Smooth muscle cell (in vitro differentiated cells): ENCODE measurements at regions not wholly inside any gene's neighbourhood (a gene's known extent, or its start where the extent isn't known, plus 50 kb on each side); places are given as distances from the start of the nearest gene placed in this dataset.

Experiments
- DNase-seq: peaks from one replicate; lab custom pipeline; 2025; ENCODE audit not compliant: unreplicated experiment; lab: John Stamatoyannopoulos, UW
- H2AFZ ChIP-seq: fragments of 200-600 bp; sonication (generic); 2 replicates; pipeline ENCODE4 v1.6.0; 2016; ENCODE audit warnings: antibody characterized with exemption, low read depth, mild to moderate bottlenecking
- H3F3A ChIP-seq: fragments of 200-600 bp; sonication (generic); 2 replicates; pipeline ENCODE4 v1.6.0; 2017; ENCODE audit warnings: antibody characterized with exemption, low read depth
- H3K27ac ChIP-seq: fragments of 200-600 bp; sonication (generic); 2 replicates; pipeline ENCODE4 v1.5.1; 2016; ENCODE audit warnings: low read depth, mild to moderate bottlenecking
- H3K27me3 ChIP-seq: fragments of 200-600 bp; sonication (generic); 2 replicates; pipeline ENCODE4 v1.6.1; 2016; ENCODE audit warnings: low read depth, mild to moderate bottlenecking
- H3K36me3 ChIP-seq: fragments of 200-600 bp; sonication (generic); 2 replicates; pipeline ENCODE4 v1.5.1; 2016; ENCODE audit warnings: low read depth
- H3K4me1 ChIP-seq: fragments of 200-600 bp; sonication (generic); 2 replicates; pipeline ENCODE4 v1.5.1; 2016; ENCODE audit warnings: low read depth
- H3K4me2 ChIP-seq: fragments of 200-600 bp; sonication (generic); 2 replicates; pipeline ENCODE4 v1.6.0; 2016; ENCODE audit warnings: mild to moderate bottlenecking
- H3K4me3 ChIP-seq: fragments of 200-600 bp; sonication (generic); 2 replicates; pipeline ENCODE4 v1.5.1; 2016; ENCODE audit warnings: mild to moderate bottlenecking
- H3K79me2 ChIP-seq: fragments of 200-600 bp; sonication (generic); 2 replicates; pipeline ENCODE4 v1.6.0; 2016; ENCODE audit warnings: low read depth, mild to moderate bottlenecking
- H3K9ac ChIP-seq: fragments of 200-600 bp; sonication (generic); 2 replicates; pipeline ENCODE4 v1.6.0; 2016; ENCODE audit warnings: low read depth
- H3K9me3 ChIP-seq: fragments of 200-600 bp; sonication (generic); replicated peaks from 2 replicates; pipeline ENCODE4 v1.5.1; 2016; ENCODE audit warnings: low read depth
- H4K20me1 ChIP-seq: fragments of 200-600 bp; sonication (generic); 2 replicates; pipeline ENCODE4 v1.6.0; 2016; ENCODE audit warnings: low read depth
- WGBS: methylation state at CpG from one replicate; pipeline ENCODE4 v1.1.7; 2016; ENCODE audit warnings: low lambda C conversion rate; 5-methylcytosine and 5-hydroxymethylcytosine counted together
- TF ChIP-seq, protein P1 (sequence below): fragments of 200-600 bp; sonication (generic); IDR thresholded peaks from 2 replicates; pipeline ENCODE4 v1.5.1; 2017; ENCODE audit warnings: borderline replicate concordance, mild to moderate bottlenecking, antibody characterized with exemption; ENCODE audit not compliant: insufficient read depth, poor library complexity, severe bottlenecking

DNA sequence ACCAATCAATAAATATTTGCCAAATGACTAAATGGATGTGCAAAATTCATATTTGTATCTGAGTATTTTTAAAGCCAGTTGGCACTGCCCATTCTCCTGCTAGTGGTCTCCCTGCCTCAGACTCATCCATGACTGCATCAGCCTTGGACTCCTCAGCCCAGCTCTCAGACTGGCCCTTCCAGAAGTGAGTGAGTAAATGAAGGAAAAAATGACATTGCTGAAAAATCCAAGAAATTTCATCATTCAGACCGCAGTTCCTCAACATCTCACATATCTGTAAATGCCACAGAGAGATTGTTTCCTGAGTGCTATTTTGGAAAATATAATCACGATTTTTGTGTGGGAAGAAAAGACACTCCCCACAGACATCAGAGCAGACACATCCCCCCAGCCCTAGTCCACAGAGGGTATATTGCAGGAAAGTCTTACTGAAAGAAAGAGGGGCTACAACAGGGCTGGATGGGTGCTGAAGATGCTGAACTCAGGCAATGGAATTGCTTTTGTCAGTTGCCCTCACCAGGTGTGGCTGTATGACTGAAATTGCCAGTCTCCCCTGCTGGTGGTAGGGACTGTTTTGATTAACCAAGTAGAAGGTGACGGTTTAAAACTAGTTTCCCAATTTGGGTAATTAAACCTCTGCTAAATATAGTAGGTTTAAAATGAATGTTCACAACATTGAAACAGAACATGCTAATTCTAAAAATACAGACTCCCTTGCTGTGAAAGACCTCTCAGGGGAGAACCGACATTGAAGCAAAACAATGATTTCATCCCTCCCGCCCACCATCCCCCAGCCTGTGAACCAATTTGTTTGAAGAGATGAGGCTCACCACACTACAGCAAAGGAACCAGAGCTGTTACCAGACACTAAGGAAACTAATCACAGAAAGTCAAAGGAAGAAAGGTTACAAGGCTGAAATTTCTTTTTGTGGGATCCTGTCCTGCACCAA is 158.8 kb downstream of the DEPDC1B start:
- H3K4me1 ChIP-seq: peaks cover 20% of the 10 kb centered on the region

DNA sequence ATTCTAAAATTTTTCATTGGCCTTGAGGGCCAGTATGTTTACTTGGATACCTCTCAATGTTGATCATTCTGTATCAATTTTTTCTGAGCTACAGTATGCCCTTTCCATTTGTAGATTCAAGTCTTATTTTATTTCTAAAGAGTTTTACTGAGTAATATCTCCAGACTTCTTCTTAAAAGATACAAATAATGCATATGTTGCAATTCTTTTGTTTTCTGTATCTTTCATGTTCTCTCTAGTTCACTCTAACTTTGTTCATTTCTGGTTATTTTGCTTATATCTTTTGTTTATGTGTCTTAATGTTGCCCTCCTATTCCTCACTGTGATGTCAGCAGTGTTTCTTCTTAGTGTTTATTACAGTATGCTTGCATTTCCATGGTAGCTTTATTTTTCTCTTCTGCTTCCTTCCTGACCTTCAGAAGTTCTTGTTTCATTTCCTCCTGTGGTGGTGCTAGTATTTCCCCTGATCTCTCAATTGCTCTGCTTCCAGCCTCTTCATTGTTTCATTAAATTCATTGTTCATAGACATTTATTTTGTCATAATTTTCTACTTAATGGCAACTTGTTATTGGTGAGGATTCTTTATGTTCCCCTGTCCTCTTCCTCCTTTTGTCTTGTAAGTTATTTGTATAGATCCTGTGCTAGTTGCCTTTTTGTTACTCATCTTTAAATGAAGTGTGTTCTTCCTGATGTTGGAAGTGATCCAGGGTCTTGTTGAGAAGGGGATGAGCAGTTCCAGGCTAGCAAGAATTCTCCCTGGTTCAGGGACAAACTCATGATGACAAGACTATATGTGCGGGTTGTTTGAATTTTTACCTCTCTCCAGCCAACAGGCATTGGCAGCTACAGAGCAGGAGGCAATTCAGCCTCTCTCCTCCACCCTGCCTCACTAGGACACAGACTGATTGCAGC is 160.8 kb downstream of the DEPDC1B start:
- no peak for DNase-seq
- 86% methylated on average over 1 of the region's 1 CpG for WGBS
- Histone ChIP-seq H3K27ac (peak overlapping the region; percentile 9), H3K27me3 (no peaks in the 10 kb centered on the region), H2AFZ (peak overlapping the region; percentile 60), H3K36me3 (no peaks in the 10 kb centered on the region), H3K79me2 (no peaks in the 10 kb centered on the region), H3K9ac (no peak overlapping the region), H4K20me1 (no peaks in the 10 kb centered on the region), H3F3A (no peaks in the 10 kb centered on the region), H3K4me1 (peaks cover 20% of the 10 kb centered on the region), H3K4me3 (no peak overlapping the region), H3K4me2 (peak overlapping the region; percentile 0), H3K9me3 (no peaks in the 10 kb centered on the region)
- TF ChIP-seq, protein P1, sequence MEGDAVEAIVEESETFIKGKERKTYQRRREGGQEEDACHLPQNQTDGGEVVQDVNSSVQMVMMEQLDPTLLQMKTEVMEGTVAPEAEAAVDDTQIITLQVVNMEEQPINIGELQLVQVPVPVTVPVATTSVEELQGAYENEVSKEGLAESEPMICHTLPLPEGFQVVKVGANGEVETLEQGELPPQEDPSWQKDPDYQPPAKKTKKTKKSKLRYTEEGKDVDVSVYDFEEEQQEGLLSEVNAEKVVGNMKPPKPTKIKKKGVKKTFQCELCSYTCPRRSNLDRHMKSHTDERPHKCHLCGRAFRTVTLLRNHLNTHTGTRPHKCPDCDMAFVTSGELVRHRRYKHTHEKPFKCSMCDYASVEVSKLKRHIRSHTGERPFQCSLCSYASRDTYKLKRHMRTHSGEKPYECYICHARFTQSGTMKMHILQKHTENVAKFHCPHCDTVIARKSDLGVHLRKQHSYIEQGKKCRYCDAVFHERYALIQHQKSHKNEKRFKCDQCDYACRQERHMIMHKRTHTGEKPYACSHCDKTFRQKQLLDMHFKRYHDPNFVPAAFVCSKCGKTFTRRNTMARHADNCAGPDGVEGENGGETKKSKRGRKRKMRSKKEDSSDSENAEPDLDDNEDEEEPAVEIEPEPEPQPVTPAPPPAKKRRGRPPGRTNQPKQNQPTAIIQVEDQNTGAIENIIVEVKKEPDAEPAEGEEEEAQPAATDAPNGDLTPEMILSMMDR: no peak

More for the DNA sequence above, 158.8 kb downstream of the DEPDC1B start:
- TF ChIP-seq, protein P1: no peak
- Histone ChIP-seq H2AFZ (peak overlapping the region; percentile 15), H3K4me3 (peak overlapping the region; percentile 9), H3K27ac (peak overlapping the region; percentile 97), H3F3A (no peaks in the 10 kb centered on the region), H3K9me3 (no peaks in the 10 kb centered on the region), H3K36me3 (no peaks in the 10 kb centered on the region), H3K4me2 (peak overlapping the region; percentile 76), H4K20me1 (no peaks in the 10 kb centered on the region), H3K79me2 (no peaks in the 10 kb centered on the region), H3K27me3 (no peaks in the 10 kb centered on the region), H3K9ac (peak overlapping the region; percentile 87)
- no peak for DNase-seq
- WGBS: 36% methylated on average over 5 of the region's 5 CpGs

DNA sequence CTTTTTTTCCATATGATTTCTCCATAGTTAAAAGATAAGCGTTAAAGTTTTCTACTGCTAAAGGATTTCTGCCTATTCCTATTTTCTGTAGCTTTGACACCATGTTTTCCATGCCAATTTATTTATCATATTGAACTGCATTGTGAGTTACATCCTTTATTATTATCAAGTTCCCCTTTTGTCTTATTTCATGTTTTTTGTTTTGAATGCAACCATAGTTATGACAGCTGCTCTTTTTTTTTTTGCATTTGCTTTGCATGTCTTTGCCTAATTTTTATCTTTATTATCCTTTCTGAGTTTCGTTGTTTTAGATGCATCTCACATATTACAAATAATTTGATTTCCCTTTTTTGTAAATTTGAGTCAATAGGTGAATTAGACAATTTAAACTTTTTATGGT is 161.5 kb downstream of the DEPDC1B start:
- H3K9ac ChIP-seq: no peak overlapping the region
- H3K4me2 ChIP-seq: no peak overlapping the region
- H4K20me1 ChIP-seq: no peaks in the 10 kb centered on the region
- H3K9me3 ChIP-seq: no peaks in the 10 kb centered on the region
- no peak overlapping the region for H3K27ac ChIP-seq
- no peak for DNase-seq
- H3K27me3 ChIP-seq: no peaks in the 10 kb centered on the region
- no peaks in the 10 kb centered on the region for H3F3A ChIP-seq
- WGBS: 93% methylated on average over 2 of the region's 2 CpGs
- no peak overlapping the region for H3K4me3 ChIP-seq
- no peak overlapping the region for H2AFZ ChIP-seq
- peaks cover 20% of the 10 kb centered on the region for H3K4me1 ChIP-seq
- H3K36me3 ChIP-seq: no peaks in the 10 kb centered on the region
- H3K79me2 ChIP-seq: no peaks in the 10 kb centered on the region
- TF ChIP-seq, protein P1: no peak
